ENCODE measurements at regions not wholly inside any gene's neighbourhood (a gene's known extent, or its start where the extent isn't known, plus 50 kb on each side); places are given as distances from the start of the nearest gene placed in this dataset.
"Not testable (repeated sequence)": the region's sequence is repeated elsewhere in the genome, so short reads cannot be mapped to it uniquely, and the experiment has no call there.

DNA sequence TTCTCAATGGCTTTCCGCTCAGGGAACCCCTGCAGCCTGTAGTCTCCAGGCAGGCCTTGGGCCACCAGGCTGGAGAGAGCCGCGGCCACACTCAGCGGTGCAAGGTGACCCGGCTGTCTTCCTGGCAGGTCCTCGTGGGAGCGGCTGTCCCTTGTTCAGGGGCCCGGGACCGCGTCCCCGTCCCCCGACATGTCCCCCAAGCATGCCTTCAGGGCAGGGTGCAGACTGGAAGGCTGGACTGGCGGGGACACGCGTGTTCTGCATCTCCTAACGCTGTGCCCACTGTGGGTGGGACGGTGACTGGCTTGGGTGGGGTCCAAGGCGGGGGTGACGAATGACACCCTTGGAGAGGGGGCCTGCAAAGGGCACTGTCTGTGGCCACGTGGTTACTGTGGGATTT is 93.6 kb downstream of the WTIP start:
- DNase-seq (ENCODE audit: low spot score), result no peak

DNA sequence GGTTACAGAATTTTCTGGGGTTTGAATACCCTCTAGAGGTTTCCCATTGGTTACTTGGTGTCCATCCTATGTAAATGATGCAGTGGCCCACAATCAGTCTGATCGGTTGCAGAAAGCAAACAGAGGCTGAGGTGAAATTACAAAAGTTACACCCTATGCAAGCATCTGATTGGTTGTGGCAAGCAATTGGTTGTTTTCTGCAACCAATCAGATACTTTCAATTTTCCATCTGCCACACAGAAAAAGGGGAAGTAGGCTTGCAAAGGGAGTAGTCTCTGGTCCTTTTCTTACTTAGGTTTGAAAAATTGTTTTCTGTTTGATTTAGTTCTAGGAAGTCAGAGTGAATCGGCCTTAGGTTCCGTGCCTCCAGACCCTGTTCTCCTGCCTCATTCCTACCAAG is 93.1 kb downstream of the WTIP start:
- DNase-seq (ENCODE audit: low spot score), result no peak

DNA sequence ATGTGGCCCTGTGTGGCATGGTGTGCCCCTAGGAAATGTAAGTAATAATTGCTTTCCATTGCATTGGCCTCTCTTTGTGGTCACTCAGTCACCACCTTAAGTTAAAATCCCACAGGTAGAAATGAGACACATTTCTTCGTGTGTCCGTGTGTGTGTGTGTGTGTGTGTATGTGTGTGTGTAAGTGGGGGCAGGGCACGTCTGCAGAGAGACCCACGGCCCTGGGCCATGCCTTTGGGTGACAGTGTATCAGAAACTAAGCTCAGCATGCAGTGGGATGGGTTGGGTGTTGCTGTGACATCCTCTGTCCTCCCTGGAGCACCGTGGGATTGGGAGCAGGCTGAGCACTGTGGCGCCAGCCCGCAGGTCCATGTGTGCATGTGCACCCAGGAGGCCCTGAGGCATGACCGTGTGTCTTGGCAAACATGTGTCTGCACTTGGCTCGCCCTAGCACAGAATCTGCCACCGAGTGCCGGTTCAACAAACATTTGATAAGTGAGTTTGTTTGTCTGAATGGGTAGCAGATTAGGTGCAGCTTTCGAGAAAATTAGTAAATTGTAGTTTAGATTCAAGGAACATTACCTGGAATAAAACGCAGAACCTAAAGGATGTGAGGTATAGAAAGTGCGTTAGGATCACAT is 91.8 kb downstream of the WTIP start:
- no peak for DNase-seq (ENCODE audit: low spot score)

DNA sequence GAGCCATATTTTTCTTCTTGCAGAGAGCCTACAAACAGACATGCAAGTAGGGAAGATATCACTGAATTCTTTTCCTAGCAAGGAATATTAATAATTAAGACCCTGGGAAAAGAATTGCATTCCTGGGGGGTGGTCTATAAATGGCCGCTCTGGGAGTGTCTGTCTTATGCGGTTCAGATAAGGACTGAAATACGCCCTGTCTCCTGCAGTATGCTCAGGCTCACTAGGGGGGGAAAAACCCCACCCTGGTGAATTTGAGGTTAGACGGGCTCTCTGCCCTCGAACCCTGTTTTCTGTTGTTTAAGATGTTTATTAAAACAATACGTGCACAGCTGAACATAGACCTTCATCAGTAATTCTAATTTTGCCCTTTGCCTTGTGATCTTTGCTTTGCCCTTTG is 88.6 kb downstream of the WTIP start:
- DNase-seq (ENCODE audit: low spot score), result not testable (repeated sequence)

DNA sequence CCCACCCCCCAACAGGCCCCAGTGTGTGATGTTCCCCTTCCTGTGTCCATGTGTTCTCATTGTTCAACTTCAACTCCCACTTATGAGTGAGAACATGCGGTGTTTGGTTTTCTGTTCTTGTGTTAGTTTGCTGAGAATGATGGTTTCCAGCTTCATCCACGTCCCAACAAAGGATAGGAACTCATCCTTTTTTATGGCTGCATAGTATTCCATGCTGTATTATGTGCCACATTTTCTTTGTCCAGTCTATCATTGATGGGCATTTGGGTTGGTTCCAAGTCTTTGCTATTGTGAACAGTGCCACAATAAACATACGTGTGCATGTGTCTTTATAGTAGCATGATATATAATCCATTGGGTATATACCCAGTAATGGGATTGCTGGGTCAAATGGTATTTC is 80.8 kb downstream of the WTIP start:
- DNase-seq (ENCODE audit: low spot score), result not testable (repeated sequence)

Data from mesenteric fat pad (tissue), 1 donor.